Activated T-cell treated with anti-CD3 and anti-CD28 coated beads for 24 hours (primary cell): ENCODE measurements at regions not wholly inside any gene's neighbourhood (a gene's known extent, or its start where the extent isn't known, plus 50 kb on each side); places are given as distances from the start of the nearest gene placed in this dataset.

ENCODE experiments used
- DNase-seq: peaks from one replicate; pipeline ENCODE4 v3.0.0-alpha.2; 2020; ENCODE audit warnings: low read depth

GRCh38 chr2:18503376-18504228 is 56.9 kb downstream of the RDH14 start:
- DNase-seq, result no peak

- no peak for DNase-seq
Observed at GRCh38 chr2:18502142-18502541, 58.3 kb downstream of the RDH14 start.

- no peak for DNase-seq
Observed at GRCh38 chr2:18501729-18502128, 58.7 kb downstream of the RDH14 start.

GRCh38 chr2:18501156-18501555 is 59.3 kb downstream of the RDH14 start:
- no peak for DNase-seq

GRCh38 chr2:18500333-18500732 is 60.1 kb downstream of the RDH14 start:
- no peak for DNase-seq

GRCh38 chr2:18498531-18498930 is 61.9 kb downstream of the RDH14 start:
- no peak for DNase-seq

GRCh38 chr2:18496516-18496915 is 63.9 kb downstream of the RDH14 start:
- DNase-seq, result no peak

GRCh38 chr2:18495058-18495457 is 65.4 kb downstream of the RDH14 start:
- DNase-seq, result no peak

GRCh38 chr2:18492721-18493120 is 67.7 kb downstream of the RDH14 start:
- DNase-seq, result no peak

- DNase-seq, result no peak
Observed at GRCh38 chr2:18491577-18491976, 68.9 kb downstream of the RDH14 start.

GRCh38 chr2:18490901-18491300 is 69.6 kb downstream of the RDH14 start:
- no peak for DNase-seq

GRCh38 chr2:18487106-18487913 is 73.1 kb downstream of the RDH14 start:
- DNase-seq, result no peak

- no peak for DNase-seq
Observed at GRCh38 chr2:18484625-18485024, 75.8 kb downstream of the RDH14 start.

GRCh38 chr2:18483896-18484295 is 76.6 kb downstream of the RDH14 start:
- no peak for DNase-seq

GRCh38 chr2:18482666-18483065 is 77.8 kb downstream of the RDH14 start:
- no peak for DNase-seq

GRCh38 chr2:18479947-18480369 is 80.5 kb downstream of the RDH14 start:
- DNase-seq, result no peak

GRCh38 chr2:18477293-18477692 is 83.2 kb downstream of the RDH14 start:
- no peak for DNase-seq

- DNase-seq, result no peak
Observed at GRCh38 chr2:18476484-18476883, 84.0 kb downstream of the RDH14 start.

GRCh38 chr2:18475884-18476283 is 84.6 kb downstream of the RDH14 start:
- DNase-seq, result no peak

GRCh38 chr2:18474700-18475099 is 85.8 kb downstream of the RDH14 start:
- no peak for DNase-seq

GRCh38 chr2:18473241-18474181 is 86.9 kb downstream of the RDH14 start:
- no peak for DNase-seq

- DNase-seq, result no peak
Observed at GRCh38 chr2:18467749-18468360, 92.6 kb downstream of the RDH14 start.
